ENCODE measurements at regions not wholly inside any gene's neighbourhood (a gene's known extent, or its start where the extent isn't known, plus 50 kb on each side); places are given as distances from the start of the nearest gene placed in this dataset.
"Not testable (repeated sequence)": the region's sequence is repeated elsewhere in the genome, so short reads cannot be mapped to it uniquely, and the experiment has no call there.

- DNase-seq (ENCODE audit: low read depth, low spot score), result no peak
Measured at GRCh38 chr6:6940031-6941025, 167.4 kb upstream of the RREB1 start.

- no peak for DNase-seq (ENCODE audit: low read depth, low spot score)
Measured at GRCh38 chr6:6941201-6941600, 166.6 kb upstream of the RREB1 start.

GRCh38 chr6:6942091-6942490 is 165.7 kb upstream of the RREB1 start:
- no peak for DNase-seq (ENCODE audit: low read depth, low spot score)

GRCh38 chr6:6942831-6943230 is 164.9 kb upstream of the RREB1 start:
- no peak for DNase-seq (ENCODE audit: low read depth, low spot score)

GRCh38 chr6:6943421-6943820 is 164.3 kb upstream of the RREB1 start:
- no peak for DNase-seq (ENCODE audit: low read depth, low spot score)

GRCh38 chr6:6946206-6947155 is 161.3 kb upstream of the RREB1 start:
- DNase-seq (ENCODE audit: low read depth, low spot score), result no peak

GRCh38 chr6:6950373-6951145 is 157.2 kb upstream of the RREB1 start:
- no peak for DNase-seq (ENCODE audit: low read depth, low spot score)

- DNase-seq (ENCODE audit: low read depth, low spot score), result no peak
Measured at GRCh38 chr6:6951355-6951754, 156.4 kb upstream of the RREB1 start.

- DNase-seq (ENCODE audit: low read depth, low spot score), result no peak
Measured at GRCh38 chr6:6952484-6952883, 155.3 kb upstream of the RREB1 start.

- DNase-seq (ENCODE audit: low read depth, low spot score), result not testable (repeated sequence)
Measured at GRCh38 chr6:6952927-6953326, 154.8 kb upstream of the RREB1 start.

GRCh38 chr6:6960571-6961251 is 147.1 kb upstream of the RREB1 start:
- DNase-seq (ENCODE audit: low read depth, low spot score), result no peak

- DNase-seq (ENCODE audit: low read depth, low spot score), result no peak
Measured at GRCh38 chr6:6962086-6962485, 145.7 kb upstream of the RREB1 start.

- DNase-seq (ENCODE audit: low read depth, low spot score), result no peak
Measured at GRCh38 chr6:6962699-6963098, 145.1 kb upstream of the RREB1 start.

GRCh38 chr6:6963390-6963789 is 144.4 kb upstream of the RREB1 start:
- DNase-seq (ENCODE audit: low read depth, low spot score), result not testable (repeated sequence)

- DNase-seq (ENCODE audit: low read depth, low spot score), result no peak
Measured at GRCh38 chr6:6964675-6965074, 143.1 kb upstream of the RREB1 start.

GRCh38 chr6:6966127-6966526 is 141.6 kb upstream of the RREB1 start:
- no peak for DNase-seq (ENCODE audit: low read depth, low spot score)

GRCh38 chr6:6966569-6966968 is 141.2 kb upstream of the RREB1 start:
- no peak for DNase-seq (ENCODE audit: low read depth, low spot score)

GRCh38 chr6:6968357-6968730 is 139.4 kb upstream of the RREB1 start:
- no peak for DNase-seq (ENCODE audit: low read depth, low spot score)

- DNase-seq (ENCODE audit: low read depth, low spot score), result no peak
Measured at GRCh38 chr6:6968731-6969552, 138.8 kb upstream of the RREB1 start.

- no peak for DNase-seq (ENCODE audit: low read depth, low spot score)
Measured at GRCh38 chr6:6969761-6970223, 138.0 kb upstream of the RREB1 start.
